NB4 (cell line): ENCODE measurements at regions not wholly inside any gene's neighbourhood (a gene's known extent, or its start where the extent isn't known, plus 50 kb on each side); places are given as distances from the start of the nearest gene placed in this dataset.

Source experiments
- MYC ChIP-seq: IDR thresholded peaks from 2 replicates; pipeline ENCODE4 v1.6.1; 2011; ENCODE audit warnings: low read depth, low read length
- TF ChIP-seq, protein P1 (sequence below): IDR thresholded peaks from one replicate; pipeline ENCODE4 v1.5.1; 2012; ENCODE audit warnings: low read depth, low read length

DNA sequence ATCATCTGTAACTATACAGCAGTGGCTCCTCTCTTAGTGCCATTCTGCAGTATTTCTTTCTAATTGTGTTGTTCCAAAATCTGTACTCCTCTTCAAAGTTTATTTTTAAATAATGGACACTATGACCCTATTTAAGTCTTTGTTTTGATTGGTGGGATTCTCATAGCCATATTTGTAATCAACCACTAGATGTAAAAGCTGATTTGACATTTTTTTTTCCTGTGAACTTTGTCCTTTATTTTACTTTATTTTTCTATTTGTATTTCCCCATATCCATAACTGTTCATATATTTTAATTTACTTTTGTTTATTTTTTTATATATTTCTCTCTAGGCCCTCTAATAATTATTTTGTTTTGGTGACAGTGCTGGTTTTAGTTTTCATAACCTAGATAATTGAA is 544.4 kb downstream of the KCNJ2 start:
- TF ChIP-seq, protein P1, sequence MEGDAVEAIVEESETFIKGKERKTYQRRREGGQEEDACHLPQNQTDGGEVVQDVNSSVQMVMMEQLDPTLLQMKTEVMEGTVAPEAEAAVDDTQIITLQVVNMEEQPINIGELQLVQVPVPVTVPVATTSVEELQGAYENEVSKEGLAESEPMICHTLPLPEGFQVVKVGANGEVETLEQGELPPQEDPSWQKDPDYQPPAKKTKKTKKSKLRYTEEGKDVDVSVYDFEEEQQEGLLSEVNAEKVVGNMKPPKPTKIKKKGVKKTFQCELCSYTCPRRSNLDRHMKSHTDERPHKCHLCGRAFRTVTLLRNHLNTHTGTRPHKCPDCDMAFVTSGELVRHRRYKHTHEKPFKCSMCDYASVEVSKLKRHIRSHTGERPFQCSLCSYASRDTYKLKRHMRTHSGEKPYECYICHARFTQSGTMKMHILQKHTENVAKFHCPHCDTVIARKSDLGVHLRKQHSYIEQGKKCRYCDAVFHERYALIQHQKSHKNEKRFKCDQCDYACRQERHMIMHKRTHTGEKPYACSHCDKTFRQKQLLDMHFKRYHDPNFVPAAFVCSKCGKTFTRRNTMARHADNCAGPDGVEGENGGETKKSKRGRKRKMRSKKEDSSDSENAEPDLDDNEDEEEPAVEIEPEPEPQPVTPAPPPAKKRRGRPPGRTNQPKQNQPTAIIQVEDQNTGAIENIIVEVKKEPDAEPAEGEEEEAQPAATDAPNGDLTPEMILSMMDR, result no peak
- TF ChIP-seq MYC, result no peak
